Ovary (tissue), 7 donors: ENCODE measurements at regions not wholly inside any gene's neighbourhood (a gene's known extent, or its start where the extent isn't known, plus 50 kb on each side); places are given as distances from the start of the nearest gene placed in this dataset.

Experiments
- DNase-seq, 5 donors: peaks; one replicate each; pipeline ENCODE4 v3.0.0-alpha.2; 2019 to 2020
- H3K27ac ChIP-seq, 2 donors: fragments of 200-600 bp; one replicate each; pipeline versions ENCODE4 v1.5.1 to v1.8.0; 2019 to 2022
- H3K27me3 ChIP-seq: fragments of 200-600 bp; one replicate; pipeline ENCODE4 v1.8.0; 2022
- H3K36me3 ChIP-seq: fragments of 200-600 bp; sonication (generic); one replicate; pipeline ENCODE4 v1.5.1; 2019
- H3K4me1 ChIP-seq: one replicate; pipeline ENCODE4 v1.8.1; 2013; ENCODE audit warnings: mild to moderate bottlenecking, moderate library complexity; ENCODE audit not compliant: insufficient read depth
- H3K4me3 ChIP-seq: fragments of 200-600 bp; sonication (generic); one replicate; pipeline ENCODE4 v1.5.1; 2017
- H3K9me3 ChIP-seq, 2 donors: fragments of 200-600 bp in 1 of 2; sonication (generic) in 1 of 2; one replicate each; pipeline versions ENCODE4 v1.5.1 to v1.8.1; 2013 to 2019; ENCODE audit warnings: mild to moderate bottlenecking in 1 of 2, moderate library complexity in 1 of 2
- CTCF ChIP-seq, 3 donors: fragments of 450-650 bp in 2 of 3; fragments of 200-600 bp in 1 of 3; IDR thresholded peaks; one replicate each; pipeline versions ENCODE4 v1.5.1 to v1.8.0; 2016 to 2022; ENCODE audit warnings: antibody characterized with exemption in 3 of 3, mild to moderate bottlenecking in 1 of 3
- EP300 ChIP-seq: sonication (generic); formaldehyde crosslinking; IDR thresholded peaks from one replicate; pipeline ENCODE4 v1.6.1; 2017; ENCODE audit warnings: antibody characterized with exemption
- POLR2A ChIP-seq: fragments of 450-650 bp; IDR thresholded peaks from one replicate; pipeline ENCODE4 v1.6.1; 2017; ENCODE audit warnings: antibody characterized with exemption, mild to moderate bottlenecking, moderate library complexity
- WGBS, 3 donors: extraction: QIAGEN DNeasy Blood & Tissue Kit in 1 of 3; methylation state at CpG; one replicate each; pipeline versions ENCODE4 v1.1.5 to v1.1.7; 2013 to 2017; 5-methylcytosine and 5-hydroxymethylcytosine counted together
- intact Hi-C, 4 donors: fragments of 100-400 bp; cut with DNase I; formaldehyde crosslinking; loops; one replicate each; pipeline versions ENCODE4 v1.11.0 to v1.15.1; 2022 to 2023
- donor health status: DM: no; HTN: no; CAD: no; lungs with moderate emphysema.
- donor health status: DM: no; HTN: no; CAD: no.
- donor health status: Bipolar disorder and iron deficiency.
- donor health status: DM: no; HTN: no; CAD: no.
- donor health status: DM: yes; HTN: yes; CAD: no.

- H3K36me3 ChIP-seq = no peaks in the 10 kb centered on the region
- DNase-seq = no peak
- intact Hi-C loops = no loop called here
- TF ChIP-seq EP300 = no peak
- TF ChIP-seq CTCF (IDR thresholded peaks at IDR 0.05) = no peak
- no peak for TF ChIP-seq POLR2A
- no peak overlapping the region for H3K4me3 ChIP-seq
- H3K9me3 ChIP-seq = no peaks in the 10 kb centered on the region
- H3K27ac ChIP-seq = no peak overlapping the region
- no peaks in the 10 kb centered on the region for H3K27me3 ChIP-seq
- 72 to 76% (median 74%) methylated on average over 2 of the region's 2 CpGs for whole genome bisulfite sequencing, 3 donors
- H3K4me1 ChIP-seq = no peaks in the 10 kb centered on the region
Observed at GRCh38 chr18:47758000-47758399, 172.5 kb downstream of the SMAD2 start.

GRCh38 chr18:47756364-47757016 is 174.0 kb downstream of the SMAD2 start:
- intact Hi-C loops = no loop called here
- DNase-seq = peak in 3 of 5 donors; percentile 35 to 51 (median 39)
- Histone ChIP-seq H3K9me3 (no peaks in the 10 kb centered on the region), H3K4me1 (no peaks in the 10 kb centered on the region), H3K36me3 (no peaks in the 10 kb centered on the region), H3K4me3 (no peak overlapping the region), H3K27ac (no peak overlapping the region), H3K27me3 (no peaks in the 10 kb centered on the region)
- TF ChIP-seq CTCF (IDR thresholded peaks at IDR 0.05) (peak in 2 of 3 donors; percentile 22 to 44), EP300 (no peak)
- WGBS, 3 donors = 18 to 24% (median 21%) methylated on average over 9 of the region's 9 CpGs

- no peaks in the 10 kb centered on the region for H3K27me3 ChIP-seq
- H3K4me1 ChIP-seq = no peaks in the 10 kb centered on the region
- TF ChIP-seq CTCF (IDR thresholded peaks at IDR 0.05) (no peak), POLR2A (no peak), EP300 (no peak)
- H3K4me3 ChIP-seq = no peak overlapping the region
- no peak overlapping the region for H3K27ac ChIP-seq
- intact Hi-C loops = no loop called here
- H3K36me3 ChIP-seq = no peaks in the 10 kb centered on the region
- no peak for DNase-seq
- no peaks in the 10 kb centered on the region for H3K9me3 ChIP-seq
- WGBS, 3 donors = 63 to 80% (median 73%) methylated on average over 4 of the region's 4 CpGs
Observed at GRCh38 chr18:47755102-47755456, 175.4 kb downstream of the SMAD2 start.

DNA sequence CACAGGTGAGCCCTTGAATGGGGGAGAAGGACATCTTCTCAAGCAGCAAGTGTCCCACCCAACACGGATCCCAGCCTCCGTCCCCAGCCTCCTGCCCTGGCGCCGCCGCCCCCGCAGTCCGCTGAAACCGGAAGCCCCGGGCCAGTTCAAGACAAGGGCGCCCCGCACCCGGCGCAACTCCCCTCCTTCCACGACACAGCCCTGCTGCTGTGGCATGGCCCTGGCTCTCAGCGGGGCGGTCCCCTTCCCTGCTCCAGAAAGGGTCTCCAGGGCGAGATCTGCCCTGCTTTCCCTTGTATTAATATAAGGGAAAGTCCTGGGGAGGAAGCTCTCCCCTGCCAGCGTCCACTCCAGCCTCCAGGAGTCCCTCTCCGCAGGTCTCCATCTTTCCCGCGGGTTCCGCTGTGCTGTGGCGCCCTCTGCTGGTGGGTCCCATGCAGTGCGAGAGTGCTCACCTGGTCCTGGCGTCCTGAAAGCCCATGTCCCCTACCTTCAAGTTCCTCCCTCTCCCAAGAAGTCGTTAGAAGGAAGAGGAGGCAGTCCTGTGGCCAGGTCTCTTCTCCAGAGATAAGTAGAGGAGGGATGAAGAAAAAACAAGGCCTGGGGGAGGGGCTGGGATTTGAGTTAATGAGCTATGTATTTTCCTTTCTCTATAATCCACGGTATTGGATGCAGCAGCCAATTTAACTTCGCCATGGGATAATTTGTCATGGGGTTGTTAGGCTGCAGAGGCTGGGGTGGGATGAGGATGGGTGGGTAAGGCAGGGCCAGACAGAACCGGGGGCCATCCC is 176.0 kb downstream of the SMAD2 start:
- no peak for TF ChIP-seq POLR2A
- no peak for TF ChIP-seq CTCF (IDR thresholded peaks at IDR 0.05)
- no peak for TF ChIP-seq EP300
- no peaks in the 10 kb centered on the region for H3K27me3 ChIP-seq
- intact Hi-C loops = no loop called here
- no peaks in the 10 kb centered on the region for H3K9me3 ChIP-seq
- 43 to 51% (median 47%) methylated on average over 27 to 29 of the region's 29 CpGs for WGBS, 3 donors
- no peak overlapping the region for H3K4me3 ChIP-seq
- DNase-seq = no peak
- H3K27ac ChIP-seq = no peak overlapping the region
- no peaks in the 10 kb centered on the region for H3K36me3 ChIP-seq
- H3K4me1 ChIP-seq = no peaks in the 10 kb centered on the region
